ENCODE measurements at regions not wholly inside any gene's neighbourhood (a gene's known extent, or its start where the extent isn't known, plus 50 kb on each side); places are given as distances from the start of the nearest gene placed in this dataset.

- no peak for TF ChIP-seq CSRNP2 (CRISPR knock-in tag; conservative IDR thresholded peaks at IDR 0.05; ENCODE audit: low read depth)
- TF ChIP-seq MNT (IDR thresholded peaks at IDR 0.05): no peak
Observed at GRCh38 chr21:36608897-36609225, 90.1 kb upstream of the SIM2 start (continued).

- ChIA-PET POLR2A (no interaction called here), CTCF (ENCODE audit: low intra/inter-chr PET ratio, low total read pairs) (no interaction called here)
- TF ChIP-seq JUND (CRISPR knock-in tag; IDR thresholded peaks at IDR 0.05) (no peak), ZNF850 (CRISPR knock-in tag; conservative IDR thresholded peaks at IDR 0.05) (no peak), SAP130 (CRISPR knock-in tag; IDR thresholded peaks at IDR 0.05; ENCODE audit: low read depth) (no peak), ZMYM2 (CRISPR knock-in tag; IDR thresholded peaks at IDR 0.05) (no peak), NFYB (CRISPR knock-in tag; IDR thresholded peaks at IDR 0.05) (no peak), ZNF484 (CRISPR knock-in tag; IDR thresholded peaks at IDR 0.05; ENCODE audit: borderline replicate concordance, low read depth) (no peak), ZNF329 (CRISPR knock-in tag; IDR thresholded peaks at IDR 0.05; ENCODE audit: low read depth) (no peak), MAZ (IDR thresholded peaks at IDR 0.05; ENCODE audit: borderline replicate concordance, low read depth, low read length) (no peak), MAZ (CRISPR knock-in tag; IDR thresholded peaks at IDR 0.05; ENCODE audit: low read depth) (no peak), KDM2A (CRISPR knock-in tag; IDR thresholded peaks at IDR 0.05; ENCODE audit: borderline replicate concordance, low read depth) (no peak), ZNF264 (CRISPR knock-in tag; IDR thresholded peaks at IDR 0.05) (no peak), ZNF12 (CRISPR knock-in tag; IDR thresholded peaks at IDR 0.05) (no peak), ZNF232 (CRISPR knock-in tag; IDR thresholded peaks at IDR 0.05; ENCODE audit: borderline replicate concordance) (no peak), THRA (CRISPR knock-in tag; IDR thresholded peaks at IDR 0.05; ENCODE audit: borderline replicate concordance) (no peak)
- Histone ChIP-seq H3K9ac (ENCODE audit: insufficient read depth, low read depth, low read length) (no peak overlapping the region), H3K36me3 (replicated peaks in 1 of 2; ENCODE audit: control insufficient read depth in 1 of 2, insufficient read depth in 2 of 2, low read length in 2 of 2) (no peaks in the 10 kb centered on the region), H3K9me3 (ENCODE audit: low read length) (no peaks in the 10 kb centered on the region; the same call in 1 of the 2 replicates), H3K27ac (ENCODE audit: extremely low read length, insufficient read depth, low read length) (no peak overlapping the region), H3K4me2 (ENCODE audit: low read depth, low read length) (no peak overlapping the region), H3K4me1 (ENCODE audit: insufficient read depth, low read length) (peaks cover 15% of the 10 kb centered on the region), H2AFZ (ENCODE audit: low read length) (no peak overlapping the region), H3K4me3 (replicated peaks in 1 of 3; ENCODE audit: insufficient read depth in 1 of 3, low read depth in 2 of 3, low read length in 3 of 3) (no peak overlapping the region), H3K27me3 (ENCODE audit: control insufficient read depth in 1 of 2, insufficient read depth in 2 of 2, low read length in 2 of 2) (peaks cover 1 to 34% of the 10 kb centered on the region in 2 experiments; a peak in 2 of 5 replicates), H3K79me2 (ENCODE audit: insufficient read depth, low read length) (no peaks in the 10 kb centered on the region), H4K20me1 (ENCODE audit: insufficient read depth, low read length) (no peaks in the 10 kb centered on the region)
- DNase-seq (ENCODE audit: low spot score) (no peak), ATAC-seq (no peak), FAIRE-seq (no peak)
- intact Hi-C loops (cut with micrococcal nuclease; ENCODE audit: unreplicated experiment) (no loop called here), in situ Hi-C loops (cut with HindIII; ENCODE audit: extremely low pct_ligation_motif_present, low pct_unique_long_range_greater_than_20kb) (no loop called here)
- no TSS peak for BruUV-seq (replicated peaks)
Observed at GRCh38 chr21:36609654-36610053, 89.3 kb upstream of the SIM2 start.

Data from HepG2 (cell line).